H9 (cell line): ENCODE measurements at regions not wholly inside any gene's neighbourhood (a gene's known extent, or its start where the extent isn't known, plus 50 kb on each side); places are given as distances from the start of the nearest gene placed in this dataset.

Experiments
- DNase-seq: peaks from one replicate; pipeline ENCODE4 v3.0.0-alpha.2; 2017
- H2AFZ ChIP-seq: one replicate; pipeline ENCODE4 v1.6.1; 2013; ENCODE audit warnings: mild to moderate bottlenecking, low read length, control low read depth, moderate library complexity
- H2AK5ac ChIP-seq: 2 replicates; pipeline ENCODE4 v1.6.1; 2013; ENCODE audit warnings: low read length, control low read depth, mixed read lengths; ENCODE audit not compliant: insufficient read length
- H2BK120ac ChIP-seq: one replicate; pipeline ENCODE4 v1.6.1; 2013; ENCODE audit warnings: low read depth, mild to moderate bottlenecking, low read length, control low read depth, inconsistent platforms; ENCODE audit not compliant: poor library complexity, severe bottlenecking
- H2BK12ac ChIP-seq: 2 replicates; pipeline ENCODE4 v1.6.1; 2013; ENCODE audit warnings: low read length, control low read depth, mixed read lengths, low read depth; ENCODE audit not compliant: insufficient read length
- H2BK15ac ChIP-seq: 2 replicates; pipeline ENCODE4 v1.6.1; 2013; ENCODE audit warnings: low read depth, low read length, control low read depth
- H2BK20ac ChIP-seq: one replicate; pipeline ENCODE4 v1.6.1; 2013; ENCODE audit warnings: low read depth, mild to moderate bottlenecking, low read length, control low read depth, inconsistent platforms; ENCODE audit not compliant: poor library complexity, severe bottlenecking
- H2BK5ac ChIP-seq: 2 replicates; pipeline ENCODE4 v1.6.1; 2013; ENCODE audit warnings: low read length, control low read depth, mixed read lengths; ENCODE audit not compliant: insufficient read length
- H3K14ac ChIP-seq: 2 replicates; pipeline ENCODE4 v1.6.1; 2013; ENCODE audit warnings: low read length, control low read depth; ENCODE audit not compliant: insufficient read depth
- H3K18ac ChIP-seq: 2 replicates; pipeline ENCODE4 v1.6.1; 2013; ENCODE audit warnings: low read depth, mild to moderate bottlenecking, mixed read lengths, low read length, control low read depth; ENCODE audit not compliant: insufficient read length
- H3K23ac ChIP-seq: 2 replicates; pipeline ENCODE4 v1.6.1; 2013; ENCODE audit warnings: low read length, control low read depth, mixed read lengths, low read depth; ENCODE audit not compliant: insufficient read length
- H3K23me2 ChIP-seq: 2 replicates; pipeline ENCODE4 v1.6.1; 2013; ENCODE audit warnings: low read depth, mild to moderate bottlenecking, mixed read lengths, low read length, control low read depth; ENCODE audit not compliant: insufficient read length, poor library complexity, severe bottlenecking
- H3K27ac ChIP-seq: 2 replicates; pipeline ENCODE4 v1.5.1; 2013; ENCODE audit warnings: low read length, control low read depth, mixed read lengths, low read depth; ENCODE audit not compliant: insufficient read length
- H3K27me3 ChIP-seq: 2 replicates; pipeline ENCODE4 v1.6.1; 2013; ENCODE audit warnings: low read length, control low read depth, inconsistent platforms; ENCODE audit not compliant: insufficient read depth
- H3K4ac ChIP-seq: 2 replicates; pipeline ENCODE4 v1.6.1; 2013; ENCODE audit warnings: low read depth, mild to moderate bottlenecking, control low read depth, inconsistent platforms, low read length, moderate library complexity
- H3K4me1 ChIP-seq: 2 replicates; pipeline ENCODE4 v1.6.1; 2013; ENCODE audit warnings: low read length, control low read depth, inconsistent platforms; ENCODE audit not compliant: insufficient read depth
- H3K4me2 ChIP-seq: 2 replicates; pipeline ENCODE4 v1.6.1; 2013; ENCODE audit warnings: low read length, control low read depth, mixed read lengths; ENCODE audit not compliant: insufficient read length, insufficient read depth
- H3K56ac ChIP-seq: 2 replicates; pipeline ENCODE4 v1.6.1; 2013; ENCODE audit warnings: low read depth, mild to moderate bottlenecking, mixed read lengths, low read length, control low read depth; ENCODE audit not compliant: insufficient read length
- H3K79me1 ChIP-seq: 2 replicates; pipeline ENCODE4 v1.6.1; 2013; ENCODE audit warnings: low read depth, mild to moderate bottlenecking, moderate library complexity, low read length, control low read depth, inconsistent platforms; ENCODE audit not compliant: insufficient read depth, poor library complexity, severe bottlenecking
- H3K79me2 ChIP-seq: 2 replicates; pipeline ENCODE4 v1.6.1; 2013; ENCODE audit warnings: low read length, control low read depth, inconsistent platforms; ENCODE audit not compliant: insufficient read depth
- H3K9ac ChIP-seq: 2 replicates; pipeline ENCODE4 v1.6.1; 2013; ENCODE audit warnings: low read length, control low read depth, mixed read lengths; ENCODE audit not compliant: insufficient read length; ENCODE audit errors: extremely low read depth
- H3K9me3 ChIP-seq: one replicate; pipeline ENCODE4 v1.6.1; 2013; ENCODE audit warnings: low read depth, low read length, inconsistent platforms; ENCODE audit not compliant: control insufficient read depth
- H3T11ph ChIP-seq: one replicate; pipeline ENCODE4 v1.6.1; 2013; ENCODE audit warnings: mild to moderate bottlenecking, low read length, control low read depth, inconsistent platforms
- H4K20me1 ChIP-seq: one replicate; pipeline ENCODE4 v1.6.1; 2013; ENCODE audit not compliant: control insufficient read depth, insufficient read length, insufficient read depth
- H4K5ac ChIP-seq: 2 replicates; pipeline ENCODE4 v1.6.1; 2013; ENCODE audit warnings: low read depth, mild to moderate bottlenecking, mixed read lengths, low read length, control low read depth; ENCODE audit not compliant: insufficient read length
- H4K8ac ChIP-seq: replicated peaks from 2 replicates; pipeline ENCODE4 v1.6.1; 2013; ENCODE audit warnings: low read length, control low read depth, mixed read lengths, low read depth; ENCODE audit not compliant: insufficient read length
- H4K91ac ChIP-seq: 2 replicates; pipeline ENCODE4 v1.6.1; 2013; ENCODE audit warnings: low read depth, mild to moderate bottlenecking, moderate library complexity, mixed read lengths, low read length, control low read depth; ENCODE audit not compliant: insufficient read length
- H3K27ac Mint-ChIP-seq, 3 experiments: 2 replicates in 2 of 3; 3 replicates in 1 of 3; pipeline ENCODE4 v1.8.0; 2020 to 2021; ENCODE audit warnings: mixed read lengths in 3 of 3, mild to moderate bottlenecking in 1 of 3, moderate library complexity in 1 of 3
- H3K27me3 Mint-ChIP-seq: 2 replicates; pipeline ENCODE4 v1.8.0; 2021; ENCODE audit warnings: low read depth, mild to moderate bottlenecking, moderate library complexity, mixed read lengths
- H3K36me3 Mint-ChIP-seq, 3 experiments: 2 replicates in 2 of 3; 3 replicates in 1 of 3; pipeline ENCODE4 v1.8.0; 2020 to 2021; ENCODE audit warnings: low read depth in 3 of 3, mixed read lengths in 3 of 3; ENCODE audit not compliant: insufficient read depth in 1 of 3
- H3K4me1 Mint-ChIP-seq, 2 experiments: 2 replicates each; pipeline ENCODE4 v1.8.0; 2020; ENCODE audit warnings: mixed read lengths in 2 of 2
- H3K4me3 Mint-ChIP-seq, 2 experiments: 2 replicates in 1 of 2; 3 replicates in 1 of 2; pipeline ENCODE4 v1.8.0; 2020 to 2021; ENCODE audit warnings: mild to moderate bottlenecking in 2 of 2, mixed read lengths in 2 of 2, moderate library complexity in 1 of 2
- H3K9me3 Mint-ChIP-seq, 2 experiments: 2 replicates in 1 of 2; 3 replicates in 1 of 2; pipeline ENCODE4 v1.8.0; 2020; ENCODE audit warnings: mild to moderate bottlenecking in 2 of 2, mixed read lengths in 2 of 2, moderate library complexity in 1 of 2
- CTCF ChIP-seq: fragments of 200-600 bp; sonication (generic); conservative IDR thresholded peaks from 3 replicates; pipeline ENCODE4 v1.8.0; 2021; ENCODE audit warnings: antibody characterized with exemption, mild to moderate bottlenecking
- WGBS: extraction: QIAGEN DNeasy Blood & Tissue Kit; methylation state at CpG from one replicate; pipeline ENCODE4 v1.1.7; 2013; ENCODE audit warnings: missing lambda C conversion rate, low lambda C conversion rate, mixed read lengths; ENCODE audit not compliant: insufficient read length; ENCODE audit errors: extremely low coverage; 5-methylcytosine and 5-hydroxymethylcytosine counted together

- Histone ChIP-seq H3T11ph (no peak overlapping the region), H2BK120ac (no peak overlapping the region), H3K9ac (no peak overlapping the region), H2BK5ac (no peak overlapping the region), H3K27me3 (no peaks in the 10 kb centered on the region), H3K9me3 (no peaks in the 10 kb centered on the region), H2BK20ac (no peak overlapping the region), H3K23me2 (no peaks in the 10 kb centered on the region), H3K14ac (no peak overlapping the region), H4K5ac (no peak overlapping the region), H3K4me2 (no peak overlapping the region), H2BK12ac (no peak overlapping the region), H4K20me1 (no peaks in the 10 kb centered on the region), H2AFZ (no peak overlapping the region), H4K8ac (no peak overlapping the region), H3K56ac (no peak overlapping the region), H3K27ac (no peak overlapping the region), H4K91ac (no peak overlapping the region), H2BK15ac (no peak overlapping the region), H3K4me1 (no peaks in the 10 kb centered on the region; the same call in 1 of the 2 replicates), H3K23ac (no peak overlapping the region), H3K79me1 (no peaks in the 10 kb centered on the region), H3K4ac (no peak overlapping the region), H2AK5ac (no peak overlapping the region), H3K18ac (no peak overlapping the region), H3K79me2 (no peaks in the 10 kb centered on the region)
- Mint-ChIP-seq H3K27ac (no peak overlapping the region), H3K27me3 (no peaks in the 10 kb centered on the region), H3K4me1 (peaks cover 4 to 7% of the 10 kb centered on the region in 2 experiments), H3K36me3 (no peaks in the 10 kb centered on the region), H3K4me3 (no peak overlapping the region), H3K9me3 (no peaks in the 10 kb centered on the region)
- TF ChIP-seq CTCF: peak; percentile 80
- DNase-seq: no peak
- no CpG with 5 or more reads among the region's 4 CpGs for WGBS
These were observed 485.3 kb upstream of the PTBP2 start for GRCh38 chr1:96236156-96236739.
